Kidney glomerular epithelial cell (primary cell): ENCODE measurements at regions not wholly inside any gene's neighbourhood (a gene's known extent, or its start where the extent isn't known, plus 50 kb on each side); places are given as distances from the start of the nearest gene placed in this dataset.

ENCODE experiments used
- DNase-seq: peaks from one replicate; lab custom pipeline; 2025; lab: John Stamatoyannopoulos, UW

GRCh38 chr7:67553378-67553777 is 556.7 kb downstream of the TYW1 start:
- no peak for DNase-seq

GRCh38 chr7:67554986-67555385 is 558.4 kb downstream of the TYW1 start:
- DNase-seq, result no peak

- DNase-seq, result no peak
These were observed 568.3 kb downstream of the TYW1 start for GRCh38 chr7:67564959-67565358.

GRCh38 chr7:67566101-67566500 is 569.5 kb downstream of the TYW1 start:
- no peak for DNase-seq

DNA sequence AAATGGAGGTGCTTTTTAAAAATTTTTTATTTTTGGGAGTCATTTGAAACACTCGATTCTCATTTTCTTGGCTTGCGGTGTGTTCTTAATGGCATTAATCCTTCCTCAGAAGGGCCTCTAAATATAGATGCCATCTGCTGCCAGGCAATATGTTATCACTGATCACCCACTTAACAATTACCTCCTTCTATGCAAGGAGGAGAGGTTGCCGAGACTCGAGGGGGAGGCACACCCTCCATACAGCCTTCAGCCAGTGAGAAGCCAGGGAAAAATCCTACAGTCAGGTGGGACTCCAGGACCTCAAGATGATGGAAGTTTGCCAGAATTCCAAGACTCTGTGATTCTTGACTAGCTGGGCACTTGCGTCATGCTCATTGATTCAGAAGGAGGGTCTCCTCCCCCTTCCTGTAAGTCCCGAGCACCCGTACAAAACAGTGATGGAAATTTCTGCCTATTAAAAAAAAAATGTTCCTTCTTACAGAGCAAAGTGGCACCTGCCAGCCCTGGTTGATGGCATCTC is 574.5 kb downstream of the TYW1 start:
- no peak for DNase-seq

DNA sequence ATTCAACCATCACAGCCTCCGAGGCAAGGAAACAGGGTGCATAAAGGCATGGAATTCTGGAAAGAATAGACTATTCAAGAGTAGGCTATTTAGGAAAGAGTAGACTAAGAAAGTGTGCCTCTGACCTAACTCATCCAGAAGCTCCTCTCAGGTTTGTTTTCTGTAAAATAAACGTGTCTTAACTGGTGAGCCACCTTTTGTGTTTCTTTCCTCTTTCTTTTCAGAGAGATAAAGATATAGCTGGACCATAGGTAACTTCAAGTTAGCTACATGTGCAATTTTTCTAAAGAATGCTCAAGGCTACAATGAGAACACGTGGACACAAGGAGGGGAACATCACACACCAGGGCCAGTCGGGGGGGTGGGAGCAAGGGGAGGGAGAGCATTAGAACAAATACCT is 577.0 kb downstream of the TYW1 start:
- DNase-seq, result no peak

DNA sequence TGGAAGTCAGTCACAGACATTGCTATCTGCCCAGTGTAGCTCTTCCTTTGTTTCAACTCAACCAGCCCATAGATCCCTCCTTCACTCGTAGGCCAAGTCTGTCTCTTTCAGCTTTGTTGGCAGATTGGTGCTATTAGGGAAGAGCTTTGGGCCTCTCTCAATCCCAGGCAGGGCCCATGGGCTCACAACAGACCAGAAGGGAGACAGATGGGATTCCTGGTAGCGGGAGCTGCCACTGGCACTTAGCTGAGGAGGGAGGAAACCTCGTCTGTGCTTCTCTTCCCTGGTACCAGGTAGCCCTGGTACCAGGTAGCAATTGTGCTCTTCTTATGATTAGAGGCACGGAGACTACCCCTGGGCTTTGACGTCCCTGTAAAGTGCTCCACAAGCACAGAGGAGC is 592.0 kb downstream of the TYW1 start:
- no peak for DNase-seq

DNA sequence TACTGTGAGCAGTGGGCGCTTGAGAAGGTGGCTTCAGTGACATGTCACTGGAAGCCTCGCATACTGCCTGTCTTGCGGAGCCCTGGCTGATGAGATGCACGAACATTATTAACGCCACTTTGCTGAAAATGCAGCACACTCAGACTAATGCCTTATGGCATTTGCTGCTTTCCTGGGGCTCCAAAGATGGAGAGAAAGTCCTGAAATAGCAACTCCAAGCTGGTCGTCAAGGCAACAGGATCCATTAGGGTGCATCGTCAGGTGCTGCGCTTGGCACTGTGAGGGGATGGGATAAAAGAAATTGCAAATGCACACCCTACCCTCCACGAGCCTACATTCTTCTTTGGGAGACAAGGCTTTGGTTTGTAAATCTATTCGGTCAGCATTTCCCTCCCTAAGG is 592.5 kb downstream of the TYW1 start:
- no peak for DNase-seq

GRCh38 chr7:67590649-67591048 is 594.0 kb downstream of the TYW1 start:
- no peak for DNase-seq

DNA sequence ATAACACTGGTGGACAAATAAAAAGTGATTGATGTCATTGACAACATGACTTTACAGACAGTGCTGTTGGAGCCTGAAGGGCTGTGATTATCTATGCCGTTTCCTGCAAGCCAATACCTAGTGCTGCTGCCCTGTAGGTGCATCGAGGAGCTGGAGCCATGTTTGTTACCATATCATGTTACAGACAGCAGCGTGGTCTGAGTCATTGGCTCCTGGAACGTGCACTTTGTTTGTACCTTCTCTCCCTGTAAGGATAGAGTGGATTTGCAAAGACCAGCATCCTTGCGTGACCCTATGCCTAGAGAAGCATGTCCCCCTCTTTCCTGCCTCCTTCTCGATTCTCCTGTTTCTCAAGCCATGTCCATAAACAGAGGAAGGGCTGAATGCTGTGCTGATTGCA is 597.2 kb downstream of the TYW1 start:
- DNase-seq, result no peak

GRCh38 chr7:67595431-67596180 is 599.0 kb downstream of the TYW1 start:
- DNase-seq, result no peak

DNA sequence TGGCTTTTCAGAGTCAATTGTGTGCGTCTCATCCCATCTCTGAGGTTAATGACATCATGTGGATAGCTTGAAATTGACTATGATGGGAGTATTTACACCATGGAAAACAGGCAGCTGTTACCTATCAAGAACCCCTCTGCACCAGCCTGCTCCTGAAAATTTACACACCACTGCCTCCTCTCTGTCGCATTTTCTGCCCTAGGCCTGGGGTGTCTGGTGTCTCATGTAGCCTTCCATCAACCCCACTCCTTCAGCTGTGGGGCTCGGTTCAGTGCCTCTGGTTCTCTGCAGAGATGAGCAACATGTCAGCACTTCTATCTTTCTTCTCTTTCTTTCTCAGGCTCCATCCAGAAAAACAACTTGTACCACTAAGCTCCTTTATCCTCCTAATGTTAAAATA is 600.5 kb downstream of the TYW1 start:
- no peak for DNase-seq

DNA sequence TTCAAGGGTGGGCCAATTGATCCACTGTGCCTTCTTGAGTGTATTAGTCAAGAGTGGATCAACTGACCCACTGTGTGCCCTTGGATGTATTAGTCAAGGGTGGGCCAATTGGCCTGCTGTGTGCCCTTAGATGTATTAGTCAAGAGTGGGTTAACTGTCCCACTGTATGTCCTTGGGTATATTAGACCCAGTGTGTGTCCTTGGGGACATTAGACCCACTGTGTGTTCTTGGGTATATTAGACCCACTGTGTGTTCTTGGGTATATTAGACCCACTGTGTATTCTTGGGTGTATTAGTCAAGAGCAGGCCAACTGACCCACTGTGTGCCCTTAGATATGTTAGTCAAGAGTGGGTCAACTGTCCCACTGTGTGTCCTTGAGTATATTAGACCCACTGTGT is 601.8 kb downstream of the TYW1 start:
- no peak for DNase-seq

DNA sequence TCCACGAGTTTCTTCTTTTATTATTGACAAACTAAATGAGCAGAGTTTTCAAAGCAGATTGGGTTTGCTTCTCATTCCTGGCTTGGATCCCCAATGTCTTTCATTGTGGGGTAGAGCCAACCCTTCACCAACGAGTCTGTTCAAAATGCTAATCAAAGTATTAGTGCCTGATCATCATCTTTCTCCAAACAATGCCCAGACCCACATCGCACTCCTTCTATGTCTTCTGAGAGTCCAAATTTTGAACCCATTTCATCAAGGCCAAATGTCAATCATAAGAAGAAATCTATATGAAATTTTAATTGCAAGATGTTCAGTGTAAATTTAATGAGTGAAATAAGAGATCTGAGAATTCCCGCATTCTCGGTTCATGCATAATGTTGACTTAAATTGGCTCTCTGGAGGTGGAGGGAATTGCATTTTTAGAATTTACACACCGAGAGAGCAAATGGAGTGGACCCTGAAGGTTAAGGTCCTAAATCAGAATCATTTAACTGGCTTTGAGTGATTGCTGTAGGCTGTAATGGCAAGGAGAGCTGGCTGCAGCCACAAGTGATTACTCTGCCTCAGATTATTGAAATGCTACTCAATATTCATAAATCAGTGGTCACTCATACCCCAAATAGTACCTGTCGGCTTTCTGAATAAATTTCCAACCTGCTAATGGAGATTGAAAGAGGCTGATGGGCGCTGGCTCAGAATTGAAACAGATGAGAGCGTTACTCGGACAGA is 602.9 kb downstream of the TYW1 start:
- DNase-seq, result no peak

GRCh38 chr7:67602246-67602887 is 605.7 kb downstream of the TYW1 start:
- no peak for DNase-seq

- DNase-seq, result no peak
These were observed 608.1 kb downstream of the TYW1 start for GRCh38 chr7:67604461-67605386.

- DNase-seq, result no peak
These were observed 612.2 kb downstream of the TYW1 start for GRCh38 chr7:67608806-67609205.

- DNase-seq, result no peak
These were observed 614.3 kb downstream of the TYW1 start for GRCh38 chr7:67610897-67611296.

- DNase-seq, result no peak
These were observed 618.2 kb downstream of the TYW1 start for GRCh38 chr7:67614843-67615242.

GRCh38 chr7:67616517-67616916 is 619.9 kb downstream of the TYW1 start:
- DNase-seq, result no peak

- DNase-seq, result no peak
These were observed 622.0 kb downstream of the TYW1 start for GRCh38 chr7:67618556-67619162.
